Caco-2 (cell line): ENCODE measurements at regions not wholly inside any gene's neighbourhood (a gene's known extent, or its start where the extent isn't known, plus 50 kb on each side); places are given as distances from the start of the nearest gene placed in this dataset.

Experiments
- BruUV-seq: library from RNA; stranded (reverse); fragments of 400-500 nt; replicated peaks from 2 replicates; lab custom pipeline; 2021; lab: Mats Ljungman, UMichigan
- CTCF ChIA-PET: fragments of 300-600 bp; sonication (Branson Sonifier 250); formaldehyde crosslinking; loops from one replicate; lab custom pipeline; 2022; ENCODE audit warnings: antibody characterized with exemption; lab: Charles Lee
- POLR2A ChIA-PET: fragments of 300-600 bp; sonication (Branson Sonifier 250); formaldehyde crosslinking; loops from one replicate; lab custom pipeline; 2022; ENCODE audit warnings: antibody characterized with exemption; lab: Charles Lee
- DNase-seq, 2 experiments: peaks; one replicate each; pipeline versions ENCODE4 v3.0.0 to v3.0.0-alpha.2; 2020 to 2022
- H3K27me3 ChIP-seq: replicated peaks from 2 replicates; pipeline ENCODE4 v1.6.0; 2011; ENCODE audit warnings: low read length; ENCODE audit not compliant: control insufficient read depth, insufficient read depth
- H3K36me3 ChIP-seq: 2 replicates; pipeline ENCODE4 v1.5.1; 2011; ENCODE audit warnings: low read length; ENCODE audit not compliant: control insufficient read depth, insufficient read depth
- H3K4me1 ChIP-seq: fragments of 250-450 bp; sonication (Bioruptor Pico); 2 replicates; pipeline ENCODE4 v1.5.1; 2020; ENCODE audit warnings: mild to moderate bottlenecking
- H3K4me3 ChIP-seq: 2 replicates; pipeline ENCODE4 v1.5.1; 2011; ENCODE audit warnings: low read depth, mild to moderate bottlenecking, control low read depth, low read length
- H3K9me3 ChIP-seq: fragments of 250-450 bp; sonication (Bioruptor Pico); 2 replicates; pipeline ENCODE4 v1.5.1; 2020; ENCODE audit warnings: mild to moderate bottlenecking, moderate library complexity
- H3K27ac Mint-ChIP-seq: one replicate; pipeline ENCODE4 v1.8.0; 2022; ENCODE audit warnings: mixed read lengths; ENCODE audit not compliant: unreplicated experiment
- H3K27me3 Mint-ChIP-seq: one replicate; pipeline ENCODE4 v1.8.0; 2022; ENCODE audit warnings: mixed read lengths; ENCODE audit not compliant: insufficient read depth, unreplicated experiment
- H3K36me3 Mint-ChIP-seq: one replicate; pipeline ENCODE4 v1.8.0; 2022; ENCODE audit warnings: mild to moderate bottlenecking, mixed read lengths; ENCODE audit not compliant: insufficient read depth, unreplicated experiment
- H3K4me1 Mint-ChIP-seq: one replicate; pipeline ENCODE4 v1.8.0; 2022; ENCODE audit warnings: low read depth, mixed read lengths; ENCODE audit not compliant: unreplicated experiment
- H3K4me3 Mint-ChIP-seq: one replicate; pipeline ENCODE4 v1.8.0; 2022; ENCODE audit warnings: mild to moderate bottlenecking, moderate library complexity, mixed read lengths; ENCODE audit not compliant: unreplicated experiment
- H3K9me3 Mint-ChIP-seq: one replicate; pipeline ENCODE4 v1.8.0; 2022; ENCODE audit warnings: mixed read lengths; ENCODE audit not compliant: unreplicated experiment
- CTCF ChIP-seq, 2 experiments: fragments of 200-600 bp in 1 of 2; IDR thresholded peaks; 1 replicate in 1 of 2; 2 replicates in 1 of 2; pipeline versions ENCODE4 v1.5.1 to v1.8.0; 2011 to 2022; ENCODE audit warnings: antibody characterized with exemption in 1 of 2, control low read depth in 1 of 2, inconsistent platforms in 1 of 2, low read depth in 1 of 2, low read length in 1 of 2, mild to moderate bottlenecking in 1 of 2, moderate library complexity in 1 of 2; ENCODE audit not compliant: insufficient read depth in 1 of 2, severe bottlenecking in 1 of 2, unreplicated experiment in 1 of 2
- intact Hi-C: fragments of 100-400 bp; cut with micrococcal nuclease; formaldehyde crosslinking; loops from one replicate; pipeline ENCODE4 v1.10.0; 2022; ENCODE audit not compliant: unreplicated experiment

- H3K9me3 Mint-ChIP-seq: no peaks in the 10 kb centered on the region
- H3K4me3 Mint-ChIP-seq: no peak overlapping the region
- Histone ChIP-seq H3K4me1 (no peaks in the 10 kb centered on the region), H3K36me3 (no peaks in the 10 kb centered on the region), H3K27me3 (peaks cover 2% of the 10 kb centered on the region; the same call in 1 of the 2 replicates), H3K9me3 (no peaks in the 10 kb centered on the region), H3K4me3 (no peak overlapping the region)
- no peaks in the 10 kb centered on the region for H3K4me1 Mint-ChIP-seq
- no peak for DNase-seq
- peaks cover 30% of the 10 kb centered on the region for H3K27me3 Mint-ChIP-seq
- no peaks in the 10 kb centered on the region for H3K36me3 Mint-ChIP-seq
- no peak overlapping the region for H3K27ac Mint-ChIP-seq
- BruUV-seq: no TSS peak
- ChIA-PET CTCF (no interaction called here), POLR2A (no interaction called here)
- intact Hi-C loops: no loop called here
- no peak for TF ChIP-seq CTCF (IDR thresholded peaks at IDR 0.05; ENCODE audit: insufficient read depth in 1 of 2, low read depth in 1 of 2, low read length in 1 of 2, severe bottlenecking in 1 of 2, unreplicated experiment in 1 of 2)
Observed at GRCh38 chr14:94961386-94962165, 191.7 kb upstream of the GSC start.

GRCh38 chr14:94960285-94961001 is 190.5 kb upstream of the GSC start:
- H3K9me3 ChIP-seq: no peaks in the 10 kb centered on the region
- no peak for TF ChIP-seq CTCF (IDR thresholded peaks at IDR 0.05; ENCODE audit: insufficient read depth in 1 of 2, low read depth in 1 of 2, low read length in 1 of 2, severe bottlenecking in 1 of 2, unreplicated experiment in 1 of 2)
- DNase-seq: no peak
- intact Hi-C loops: no loop called here
- H3K4me1 ChIP-seq: no peaks in the 10 kb centered on the region
- H3K4me3 ChIP-seq: no peak overlapping the region
- no peaks in the 10 kb centered on the region for H3K36me3 ChIP-seq
- BruUV-seq: no TSS peak
- ChIA-PET POLR2A (no interaction called here), CTCF (no interaction called here)
- H3K27me3 Mint-ChIP-seq: peaks cover 30% of the 10 kb centered on the region
- H3K4me3 Mint-ChIP-seq: no peak overlapping the region
- no peak overlapping the region for H3K27ac Mint-ChIP-seq
- no peaks in the 10 kb centered on the region for H3K36me3 Mint-ChIP-seq
- H3K4me1 Mint-ChIP-seq: no peaks in the 10 kb centered on the region
- H3K27me3 ChIP-seq: 0 out of 2 replicates have a peak, but pooled peaks cover 2% of the 10 kb centered on the region
- H3K9me3 Mint-ChIP-seq: no peaks in the 10 kb centered on the region

GRCh38 chr14:94953541-94954260 is 183.8 kb upstream of the GSC start:
- H3K27me3 ChIP-seq: peaks cover 2% of the 10 kb centered on the region; the same call in 1 of the 2 replicates
- intact Hi-C loops: no loop called here
- POLR2A ChIA-PET: no interaction called here
- TF ChIP-seq CTCF (IDR thresholded peaks at IDR 0.05; ENCODE audit: insufficient read depth in 1 of 2, low read depth in 1 of 2, low read length in 1 of 2, severe bottlenecking in 1 of 2, unreplicated experiment in 1 of 2): no peak
- no peak overlapping the region for H3K4me3 Mint-ChIP-seq
- H3K27ac Mint-ChIP-seq: no peak overlapping the region
- no peak for DNase-seq
- peaks cover 16% of the 10 kb centered on the region for H3K27me3 Mint-ChIP-seq
- CTCF ChIA-PET: no interaction called here
- BruUV-seq: no TSS peak
- no peak overlapping the region for H3K4me3 ChIP-seq
- no peaks in the 10 kb centered on the region for H3K36me3 Mint-ChIP-seq
- no peaks in the 10 kb centered on the region for H3K9me3 Mint-ChIP-seq
- H3K36me3 ChIP-seq: no peaks in the 10 kb centered on the region
- H3K9me3 ChIP-seq: no peaks in the 10 kb centered on the region
- H3K4me1 ChIP-seq: no peaks in the 10 kb centered on the region
- H3K4me1 Mint-ChIP-seq: no peaks in the 10 kb centered on the region
